ENCODE measurements at regions not wholly inside any gene's neighbourhood (a gene's known extent, or its start where the extent isn't known, plus 50 kb on each side); places are given as distances from the start of the nearest gene placed in this dataset.

DNA sequence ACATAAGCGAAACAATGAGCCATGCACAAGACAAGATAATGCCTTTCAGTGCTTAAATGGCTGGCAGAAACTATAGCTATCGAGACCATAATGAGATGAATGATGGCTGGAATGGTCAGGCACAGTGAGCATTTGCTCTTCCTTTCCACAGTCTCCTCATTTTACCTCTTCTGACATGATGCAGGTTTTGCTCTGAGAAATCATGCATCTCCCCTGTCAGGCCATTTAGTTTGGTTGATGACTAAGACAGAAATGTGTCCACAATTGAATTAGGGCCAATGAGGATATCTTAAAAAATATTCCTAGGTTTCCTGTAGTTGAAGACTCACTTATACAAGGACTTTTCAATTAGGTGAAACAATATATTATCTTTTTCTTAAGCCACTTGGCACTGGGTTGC lies 475.1 kb downstream of the TMEM232 start (continued):
- TF ChIP-seq, protein P1, sequence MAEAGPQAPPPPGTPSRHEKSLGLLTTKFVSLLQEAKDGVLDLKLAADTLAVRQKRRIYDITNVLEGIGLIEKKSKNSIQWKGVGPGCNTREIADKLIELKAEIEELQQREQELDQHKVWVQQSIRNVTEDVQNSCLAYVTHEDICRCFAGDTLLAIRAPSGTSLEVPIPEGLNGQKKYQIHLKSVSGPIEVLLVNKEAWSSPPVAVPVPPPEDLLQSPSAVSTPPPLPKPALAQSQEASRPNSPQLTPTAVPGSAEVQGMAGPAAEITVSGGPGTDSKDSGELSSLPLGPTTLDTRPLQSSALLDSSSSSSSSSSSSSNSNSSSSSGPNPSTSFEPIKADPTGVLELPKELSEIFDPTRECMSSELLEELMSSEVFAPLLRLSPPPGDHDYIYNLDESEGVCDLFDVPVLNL (IDR thresholded peaks at IDR 0.05; ENCODE audit: low read depth, low read length), result no peak
- TF ChIP-seq CREM (IDR thresholded peaks at IDR 0.05; ENCODE audit: low read depth) (no peak), EZH2 (IDR thresholded peaks at IDR 0.05; ENCODE audit: borderline replicate concordance, control insufficient read depth, low read depth, low read length) (no peak)
- TF ChIP-seq, protein P2, sequence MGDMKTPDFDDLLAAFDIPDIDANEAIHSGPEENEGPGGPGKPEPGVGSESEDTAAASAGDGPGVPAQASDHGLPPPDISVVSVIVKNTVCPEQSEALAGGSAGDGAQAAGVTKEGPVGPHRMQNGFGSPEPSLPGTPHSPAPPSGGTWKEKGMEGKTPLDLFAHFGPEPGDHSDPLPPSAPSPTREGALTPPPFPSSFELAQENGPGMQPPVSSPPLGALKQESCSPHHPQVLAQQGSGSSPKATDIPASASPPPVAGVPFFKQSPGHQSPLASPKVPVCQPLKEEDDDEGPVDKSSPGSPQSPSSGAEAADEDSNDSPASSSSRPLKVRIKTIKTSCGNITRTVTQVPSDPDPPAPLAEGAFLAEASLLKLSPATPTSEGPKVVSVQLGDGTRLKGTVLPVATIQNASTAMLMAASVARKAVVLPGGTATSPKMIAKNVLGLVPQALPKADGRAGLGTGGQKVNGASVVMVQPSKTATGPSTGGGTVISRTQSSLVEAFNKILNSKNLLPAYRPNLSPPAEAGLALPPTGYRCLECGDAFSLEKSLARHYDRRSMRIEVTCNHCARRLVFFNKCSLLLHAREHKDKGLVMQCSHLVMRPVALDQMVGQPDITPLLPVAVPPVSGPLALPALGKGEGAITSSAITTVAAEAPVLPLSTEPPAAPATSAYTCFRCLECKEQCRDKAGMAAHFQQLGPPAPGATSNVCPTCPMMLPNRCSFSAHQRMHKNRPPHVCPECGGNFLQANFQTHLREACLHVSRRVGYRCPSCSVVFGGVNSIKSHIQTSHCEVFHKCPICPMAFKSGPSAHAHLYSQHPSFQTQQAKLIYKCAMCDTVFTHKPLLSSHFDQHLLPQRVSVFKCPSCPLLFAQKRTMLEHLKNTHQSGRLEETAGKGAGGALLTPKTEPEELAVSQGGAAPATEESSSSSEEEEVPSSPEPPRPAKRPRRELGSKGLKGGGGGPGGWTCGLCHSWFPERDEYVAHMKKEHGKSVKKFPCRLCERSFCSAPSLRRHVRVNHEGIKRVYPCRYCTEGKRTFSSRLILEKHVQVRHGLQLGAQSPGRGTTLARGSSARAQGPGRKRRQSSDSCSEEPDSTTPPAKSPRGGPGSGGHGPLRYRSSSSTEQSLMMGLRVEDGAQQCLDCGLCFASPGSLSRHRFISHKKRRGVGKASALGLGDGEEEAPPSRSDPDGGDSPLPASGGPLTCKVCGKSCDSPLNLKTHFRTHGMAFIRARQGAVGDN (IDR thresholded peaks at IDR 0.05), result no peak

DNA sequence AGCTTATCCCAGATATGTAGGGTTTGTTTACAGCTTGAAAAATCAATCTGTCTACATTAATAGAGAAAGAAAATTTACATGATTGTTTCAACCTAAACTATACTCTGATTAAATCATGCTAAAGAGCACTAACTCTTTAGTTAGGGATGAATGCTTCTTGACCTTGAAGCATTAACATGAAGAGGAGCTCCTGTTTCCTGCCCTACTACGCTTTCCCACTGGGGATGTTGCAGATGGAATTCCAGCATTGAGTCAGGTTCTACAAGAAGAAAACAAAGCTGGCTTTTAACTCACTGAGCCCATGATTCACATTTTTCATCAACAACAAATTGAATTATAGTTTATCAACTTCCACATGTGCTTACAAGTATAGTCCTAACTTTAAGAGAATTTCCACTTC lies 471.3 kb downstream of the TMEM232 start:
- no TSS peak for BruUV-seq (replicated peaks)
- FAIRE-seq (no peak), DNase-seq (ENCODE audit: low read depth, low spot score) (no peak), ATAC-seq (no peak)
- no peaks in the 10 kb centered on the region for H4K20me1 ChIP-seq (ENCODE audit: control insufficient read depth, insufficient read depth)
- no peak overlapping the region for H3K27ac ChIP-seq (ENCODE audit: control insufficient read depth, insufficient read depth)
- in situ Hi-C loops (cut with MboI), result no loop called here
- no peaks in the 10 kb centered on the region for H3K79me2 ChIP-seq (ENCODE audit: control insufficient read depth, insufficient read depth, low read length)
- H3K36me3 ChIP-seq (ENCODE audit: control insufficient read depth in 2 of 2, insufficient read depth in 2 of 2, low read length in 1 of 2), result no peaks in the 10 kb centered on the region
- no peak overlapping the region for H3K4me2 ChIP-seq (ENCODE audit: control insufficient read depth, insufficient read depth)
- no peaks in the 10 kb centered on the region for H3K27me3 ChIP-seq (replicated peaks in 1 of 2; ENCODE audit: control insufficient read depth in 2 of 2, insufficient read depth in 2 of 2, low read length in 1 of 2)
- ChIA-PET SMC1A (ENCODE audit: uncharacterized antibody, unreplicated experiment) (no interaction called here), RAD21 (ENCODE audit: unreplicated experiment) (no interaction called here), CTCF (no interaction called here), POLR2A (no interaction called here)
- intact Hi-C loops (cut with micrococcal nuclease; ENCODE audit: unreplicated experiment), result no loop called here
- H3K9me3 ChIP-seq (replicated peaks; ENCODE audit: control insufficient read depth, insufficient read depth, low read length), result no peaks in the 10 kb centered on the region
- no peaks in the 10 kb centered on the region for H3K4me1 ChIP-seq (ENCODE audit: control insufficient read depth, insufficient read depth, low read length)
- no peak overlapping the region for H3K4me3 ChIP-seq
- no peak overlapping the region for H3K9ac ChIP-seq (ENCODE audit: control insufficient read depth, insufficient read depth, low read length)
- WGBS (ENCODE audit: insufficient coverage, insufficient replicate concordance, low lambda C conversion rate, missing lambda C conversion rate), result 53% methylated on average over 1 of the region's 1 CpG
- no peak overlapping the region for H2AFZ ChIP-seq (ENCODE audit: control insufficient read depth, low read depth, low read length)
- TF ChIP-seq HDGF (IDR thresholded peaks at IDR 0.05), result no peak
- no peak for TF ChIP-seq SRF (IDR thresholded peaks at IDR 0.05; ENCODE audit: low read depth in 2 of 2, low read length in 2 of 2)
- TF ChIP-seq BMI1 (IDR thresholded peaks at IDR 0.05; ENCODE audit: borderline replicate concordance), result no peak
- no peak for TF ChIP-seq SIX5 (IDR thresholded peaks at IDR 0.05; ENCODE audit: low read depth, low read length, severe bottlenecking)
- TF ChIP-seq FOXK2 (IDR thresholded peaks at IDR 0.05), result no peak
- TF ChIP-seq SUPT20H (IDR thresholded peaks at IDR 0.05; ENCODE audit: borderline replicate concordance, control insufficient read depth, low read depth, low read length), result no peak
- TF ChIP-seq, protein P3, sequence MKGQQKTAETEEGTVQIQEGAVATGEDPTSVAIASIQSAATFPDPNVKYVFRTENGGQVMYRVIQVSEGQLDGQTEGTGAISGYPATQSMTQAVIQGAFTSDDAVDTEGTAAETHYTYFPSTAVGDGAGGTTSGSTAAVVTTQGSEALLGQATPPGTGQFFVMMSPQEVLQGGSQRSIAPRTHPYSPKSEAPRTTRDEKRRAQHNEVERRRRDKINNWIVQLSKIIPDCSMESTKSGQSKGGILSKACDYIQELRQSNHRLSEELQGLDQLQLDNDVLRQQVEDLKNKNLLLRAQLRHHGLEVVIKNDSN (IDR thresholded peaks at IDR 0.05; ENCODE audit: borderline replicate concordance, extremely low read length, insufficient read depth, low read depth, low read length), result no peak
- TF ChIP-seq PML (IDR thresholded peaks at IDR 0.05; ENCODE audit: low read length), result no peak
- no peak for TF ChIP-seq KLF5 (IDR thresholded peaks at IDR 0.05; ENCODE audit: partially characterized antibody)
- no peak for TF ChIP-seq POLR2AphosphoS5 (IDR thresholded peaks at IDR 0.05; ENCODE audit: low read length)
- TF ChIP-seq EGR1 (IDR thresholded peaks at IDR 0.05; ENCODE audit: borderline replicate concordance in 1 of 2, low read depth in 2 of 2, low read length in 2 of 2), result no peak
- no peak for TF ChIP-seq FOS (IDR thresholded peaks at IDR 0.05; ENCODE audit: borderline replicate concordance, extremely low read depth, insufficient read length)
- TF ChIP-seq, protein P4, sequence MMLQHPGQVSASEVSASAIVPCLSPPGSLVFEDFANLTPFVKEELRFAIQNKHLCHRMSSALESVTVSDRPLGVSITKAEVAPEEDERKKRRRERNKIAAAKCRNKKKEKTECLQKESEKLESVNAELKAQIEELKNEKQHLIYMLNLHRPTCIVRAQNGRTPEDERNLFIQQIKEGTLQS (IDR thresholded peaks at IDR 0.05; ENCODE audit: borderline replicate concordance, extremely low read depth, low read depth, low read length), result no peak
- no peak for TF ChIP-seq LARP7 (IDR thresholded peaks at IDR 0.05)
- TF ChIP-seq SPI1 (IDR thresholded peaks at IDR 0.05; ENCODE audit: borderline replicate concordance, insufficient read depth, low read depth, low read length), result no peak

All from GM12878 (cell line).